ENCODE measurements at regions not wholly inside any gene's neighbourhood (a gene's known extent, or its start where the extent isn't known, plus 50 kb on each side); places are given as distances from the start of the nearest gene placed in this dataset.

- POLR2A ChIA-PET = no interaction called here
- Histone ChIP-seq H3K9me2 (ENCODE audit: insufficient read depth) (no peaks in the 10 kb centered on the region), H3K27ac (ENCODE audit: low read depth, low read length) (no peak overlapping the region), H3K4me3 (replicated peaks in 1 of 2; ENCODE audit: low read depth in 1 of 2, low read length in 2 of 2) (no peak overlapping the region), H3K27me3 (ENCODE audit: insufficient read depth, low read length) (no peaks in the 10 kb centered on the region; the same call in 1 of the 2 replicates), H4K20me1 (ENCODE audit: insufficient read depth) (no peaks in the 10 kb centered on the region), H3K4me2 (ENCODE audit: low read length) (no peak overlapping the region), H2AFZ (ENCODE audit: low read depth, low read length, poor library complexity, severe bottlenecking) (no peak overlapping the region), H3K9me3 (ENCODE audit: control insufficient read depth in 1 of 2, insufficient read depth in 1 of 2, low read depth in 1 of 2, low read length in 2 of 2) (no peaks in the 10 kb centered on the region), H3K9ac (ENCODE audit: low read length) (no peak overlapping the region), H3K4me1 (ENCODE audit: control insufficient read depth in 1 of 2, insufficient read depth in 2 of 2, low read length in 2 of 2) (no peaks in the 10 kb centered on the region), H3K79me2 (ENCODE audit: insufficient read depth, low read length) (no peaks in the 10 kb centered on the region), H3K36me3 (ENCODE audit: control insufficient read depth in 1 of 2, insufficient read depth in 2 of 2, low read length in 2 of 2) (no peaks in the 10 kb centered on the region)
- DNase-seq (ENCODE audit: low read depth, low spot score) = no peak
- BruUV-seq (replicated peaks) = no TSS peak
- CTCF ChIA-PET = no interaction called here
- ATAC-seq = no peak
- RAD21 ChIA-PET (ENCODE audit: low non-redundant PET in 1 of 2, low total read pairs in 2 of 2, uncharacterized antibody in 2 of 2, unreplicated experiment in 2 of 2) = no interaction called here
- TF ChIP-seq SRF (IDR thresholded peaks at IDR 0.05; ENCODE audit: low read depth) (no peak), EGR1 (IDR thresholded peaks at IDR 0.05; ENCODE audit: low read depth) (no peak), TCF7L2 (IDR thresholded peaks at IDR 0.05; ENCODE audit: borderline replicate concordance, extremely low read depth, insufficient read depth, insufficient read length) (no peak), MAX (IDR thresholded peaks at IDR 0.05) (no peak), CEBPB (IDR thresholded peaks at IDR 0.05; ENCODE audit: low read depth) (no peak), ZNF274 (IDR thresholded peaks at IDR 0.05; ENCODE audit: low read depth, low read length) (no peak), JUND (IDR thresholded peaks at IDR 0.05) (no peak), ZBTB33 (IDR thresholded peaks at IDR 0.05; ENCODE audit: extremely low read depth, insufficient replicate concordance, low read length) (no peak), REST (IDR thresholded peaks at IDR 0.05; ENCODE audit: low read depth) (no peak), POLR2AphosphoS5 (IDR thresholded peaks at IDR 0.05; ENCODE audit: low read depth, low read length) (no peak), EZH2 (IDR thresholded peaks at IDR 0.05) (no peak), EZH2phosphoT487 (IDR thresholded peaks at IDR 0.05; ENCODE audit: borderline replicate concordance) (no peak), SIN3A (IDR thresholded peaks at IDR 0.05; ENCODE audit: low read depth) (no peak), CBX3 (IDR thresholded peaks at IDR 0.05; ENCODE audit: low read depth) (no peak), POLR2A (IDR thresholded peaks at IDR 0.05; ENCODE audit: borderline replicate concordance, extremely low read depth, insufficient read depth, insufficient read length) (no peak), RAD21 (IDR thresholded peaks at IDR 0.05; ENCODE audit: low read depth) (no peak), SP1 (IDR thresholded peaks at IDR 0.05; ENCODE audit: low read depth) (no peak), ELF1 (IDR thresholded peaks at IDR 0.05; ENCODE audit: borderline replicate concordance, low read depth) (no peak), YY1 (IDR thresholded peaks at IDR 0.05; ENCODE audit: extremely low read depth, insufficient replicate concordance, low read depth, low read length) (no peak)
- TF ChIP-seq, protein P1, sequence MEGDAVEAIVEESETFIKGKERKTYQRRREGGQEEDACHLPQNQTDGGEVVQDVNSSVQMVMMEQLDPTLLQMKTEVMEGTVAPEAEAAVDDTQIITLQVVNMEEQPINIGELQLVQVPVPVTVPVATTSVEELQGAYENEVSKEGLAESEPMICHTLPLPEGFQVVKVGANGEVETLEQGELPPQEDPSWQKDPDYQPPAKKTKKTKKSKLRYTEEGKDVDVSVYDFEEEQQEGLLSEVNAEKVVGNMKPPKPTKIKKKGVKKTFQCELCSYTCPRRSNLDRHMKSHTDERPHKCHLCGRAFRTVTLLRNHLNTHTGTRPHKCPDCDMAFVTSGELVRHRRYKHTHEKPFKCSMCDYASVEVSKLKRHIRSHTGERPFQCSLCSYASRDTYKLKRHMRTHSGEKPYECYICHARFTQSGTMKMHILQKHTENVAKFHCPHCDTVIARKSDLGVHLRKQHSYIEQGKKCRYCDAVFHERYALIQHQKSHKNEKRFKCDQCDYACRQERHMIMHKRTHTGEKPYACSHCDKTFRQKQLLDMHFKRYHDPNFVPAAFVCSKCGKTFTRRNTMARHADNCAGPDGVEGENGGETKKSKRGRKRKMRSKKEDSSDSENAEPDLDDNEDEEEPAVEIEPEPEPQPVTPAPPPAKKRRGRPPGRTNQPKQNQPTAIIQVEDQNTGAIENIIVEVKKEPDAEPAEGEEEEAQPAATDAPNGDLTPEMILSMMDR (IDR thresholded peaks at IDR 0.05 in 2 of 3, conservative IDR thresholded peaks at IDR 0.05 in 1 of 3; ENCODE audit: borderline replicate concordance in 1 of 3, insufficient read depth in 1 of 3, low read depth in 2 of 3, low read length in 2 of 3) = no peak
- intact Hi-C loops (cut with micrococcal nuclease) = no loop called here
These were observed 91.4 kb downstream of the SUDS3 start for GRCh38 chr12:118467641-118468305.

All from HCT116 (cell line).